ENCODE measurements at regions not wholly inside any gene's neighbourhood (a gene's known extent, or its start where the extent isn't known, plus 50 kb on each side); places are given as distances from the start of the nearest gene placed in this dataset.

- TF ChIP-seq REPIN1 (tag by site-specific recombination; IDR thresholded peaks at IDR 0.05; ENCODE audit: low read depth), result no peak
- no peak for TF ChIP-seq ZNF335 (tag by site-specific recombination; conservative IDR thresholded peaks at IDR 0.05)
- TF ChIP-seq CTCF (tag by site-specific recombination; IDR thresholded peaks at IDR 0.05), result no peak
- TF ChIP-seq REST (tag by site-specific recombination; IDR thresholded peaks at IDR 0.05), result no peak
- TF ChIP-seq ZNF292 (tag by site-specific recombination; IDR thresholded peaks at IDR 0.05; ENCODE audit: borderline replicate concordance, low read depth), result no peak
- no peak for TF ChIP-seq ZNF10 (tag by site-specific recombination; IDR thresholded peaks at IDR 0.05)
- TF ChIP-seq TCF7L2 (IDR thresholded peaks at IDR 0.05; ENCODE audit: borderline replicate concordance, low read depth, low read length), result no peak
- TF ChIP-seq ZBTB11 (tag by site-specific recombination; conservative IDR thresholded peaks at IDR 0.05; ENCODE audit: low read depth), result no peak
- TF ChIP-seq PATZ1 (tag by site-specific recombination; IDR thresholded peaks at IDR 0.05), result no peak
- no peak for TF ChIP-seq YY1 (tag by site-specific recombination; IDR thresholded peaks at IDR 0.05)
- TF ChIP-seq ZNF121 (tag by site-specific recombination; IDR thresholded peaks at IDR 0.05), result no peak
- no peak for TF ChIP-seq ZNF2 (tag by site-specific recombination; IDR thresholded peaks at IDR 0.05)
- TF ChIP-seq ZNF660 (tag by site-specific recombination; IDR thresholded peaks at IDR 0.05), result no peak
- TF ChIP-seq ZNF704 (tag by site-specific recombination; IDR thresholded peaks at IDR 0.05), result no peak
Measured at GRCh38 chr21:38597421-38597820, 99.1 kb upstream of the ERG start.
